Epithelial cell of prostate (primary cell): ENCODE measurements at regions not wholly inside any gene's neighbourhood (a gene's known extent, or its start where the extent isn't known, plus 50 kb on each side); places are given as distances from the start of the nearest gene placed in this dataset.
A peak's percentile ranks its signal among the peaks of the same experiment; 100 is the strongest.

ENCODE experiments used
- DNase-seq: peaks from one replicate; pipeline ENCODE4 v3.0.0-alpha.2; 2011; ENCODE audit warnings: low read depth, low spot score
- H3K27ac ChIP-seq: fragments of 450-650 bp; 2 replicates; pipeline ENCODE4 v1.5.1; 2017; ENCODE audit warnings: mild to moderate bottlenecking

- no peak overlapping the region for H3K27ac ChIP-seq
- DNase-seq = no peak
Measured at GRCh38 chr2:196380098-196380497, 208.7 kb upstream of the STK17B start.

- no peak for DNase-seq
- no peak overlapping the region for H3K27ac ChIP-seq
Measured at GRCh38 chr2:196380575-196380974, 209.2 kb upstream of the STK17B start.

GRCh38 chr2:196381464-196381863 is 210.1 kb upstream of the STK17B start:
- no peak overlapping the region for H3K27ac ChIP-seq
- no peak for DNase-seq

- H3K27ac ChIP-seq = no peak overlapping the region
- DNase-seq = no peak
Measured at GRCh38 chr2:196383799-196384198, 212.4 kb upstream of the STK17B start.

- DNase-seq = no peak
- H3K27ac ChIP-seq = no peak overlapping the region
Measured at GRCh38 chr2:196384729-196385128, 213.4 kb upstream of the STK17B start.

GRCh38 chr2:196389670-196390069 is 218.3 kb upstream of the STK17B start:
- no peak for DNase-seq

GRCh38 chr2:196390243-196391148 is 219.1 kb upstream of the STK17B start:
- DNase-seq = no peak
- H3K27ac ChIP-seq = no peak overlapping the region

More at GRCh38 chr2:196389670-196390069, 218.3 kb upstream of the STK17B start:
- no peak overlapping the region for H3K27ac ChIP-seq

GRCh38 chr2:196391149-196391479 is 219.7 kb upstream of the STK17B start:
- DNase-seq = no peak
- no peak overlapping the region for H3K27ac ChIP-seq

- H3K27ac ChIP-seq = peak overlapping the region; percentile 87
- DNase-seq = no peak
Measured at GRCh38 chr2:196399096-196399495, 227.7 kb upstream of the STK17B start.

- H3K27ac ChIP-seq = peak overlapping the region; percentile 87
- no peak for DNase-seq
Measured at GRCh38 chr2:196399722-196400691, 228.6 kb upstream of the STK17B start.

GRCh38 chr2:196403471-196403870 is 232.1 kb upstream of the STK17B start:
- no peak for DNase-seq
- peak overlapping the region; percentile 62 for H3K27ac ChIP-seq

- no peak for DNase-seq
- peak overlapping the region; percentile 62 for H3K27ac ChIP-seq
Measured at GRCh38 chr2:196404276-196404675, 232.9 kb upstream of the STK17B start.

- no peak overlapping the region for H3K27ac ChIP-seq
- no peak for DNase-seq
Measured at GRCh38 chr2:196407675-196408264, 231.7 kb upstream of the CCDC150 start.

- no peak overlapping the region for H3K27ac ChIP-seq
- DNase-seq = no peak
Measured at GRCh38 chr2:196409376-196409775, 230.1 kb upstream of the CCDC150 start.

- no peak for DNase-seq
- no peak overlapping the region for H3K27ac ChIP-seq
Measured at GRCh38 chr2:196410008-196410407, 229.5 kb upstream of the CCDC150 start.

GRCh38 chr2:196413821-196414274 is 225.7 kb upstream of the CCDC150 start:
- no peak overlapping the region for H3K27ac ChIP-seq
- no peak for DNase-seq

- DNase-seq = no peak
- H3K27ac ChIP-seq = no peak overlapping the region
Measured at GRCh38 chr2:196415384-196415783, 224.1 kb upstream of the CCDC150 start.

- H3K27ac ChIP-seq = no peak overlapping the region
- no peak for DNase-seq
Measured at GRCh38 chr2:196420143-196420542, 219.4 kb upstream of the CCDC150 start.

GRCh38 chr2:196421880-196422279 is 217.6 kb upstream of the CCDC150 start:
- no peak overlapping the region for H3K27ac ChIP-seq
- no peak for DNase-seq

- H3K27ac ChIP-seq = no peak overlapping the region
- DNase-seq = no peak
Measured at GRCh38 chr2:196422361-196422760, 217.2 kb upstream of the CCDC150 start.

GRCh38 chr2:196426122-196426521 is 213.4 kb upstream of the CCDC150 start:
- H3K27ac ChIP-seq = no peak overlapping the region
- no peak for DNase-seq
